Hematopoietic multipotent progenitor cell treated with erythropoietin and hydrocortisone succinate and interleukin-3 and kit ligand, for 17 days (in vitro differentiated cells): ENCODE measurements at regions not wholly inside any gene's neighbourhood (a gene's known extent, or its start where the extent isn't known, plus 50 kb on each side); places are given as distances from the start of the nearest gene placed in this dataset.

Source experiments
- DNase-seq: peaks from one replicate; pipeline ENCODE4 v3.0.0-alpha.2; 2015; ENCODE audit warnings: low spot score

DNA sequence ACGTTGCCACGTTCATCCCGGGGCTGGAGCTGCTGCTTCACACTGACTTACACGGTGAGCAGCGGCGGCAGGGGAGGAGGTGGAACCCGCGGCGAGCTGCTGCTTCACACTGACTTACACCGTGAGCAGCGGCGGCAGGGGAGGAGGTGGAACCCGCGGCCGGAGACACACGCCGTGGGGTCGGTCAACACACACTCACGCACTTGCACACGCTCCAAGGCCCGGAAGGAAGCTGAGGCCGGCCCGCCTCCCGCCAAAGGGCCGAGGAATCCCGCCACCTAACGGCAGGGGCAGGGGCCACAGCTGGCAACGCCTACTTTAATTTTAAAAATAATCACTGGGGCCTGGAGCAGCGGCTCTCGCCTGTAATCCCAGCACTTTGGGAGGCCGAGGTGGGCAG is 94.4 kb upstream of the FOXC1 start:
- no peak for DNase-seq

DNA sequence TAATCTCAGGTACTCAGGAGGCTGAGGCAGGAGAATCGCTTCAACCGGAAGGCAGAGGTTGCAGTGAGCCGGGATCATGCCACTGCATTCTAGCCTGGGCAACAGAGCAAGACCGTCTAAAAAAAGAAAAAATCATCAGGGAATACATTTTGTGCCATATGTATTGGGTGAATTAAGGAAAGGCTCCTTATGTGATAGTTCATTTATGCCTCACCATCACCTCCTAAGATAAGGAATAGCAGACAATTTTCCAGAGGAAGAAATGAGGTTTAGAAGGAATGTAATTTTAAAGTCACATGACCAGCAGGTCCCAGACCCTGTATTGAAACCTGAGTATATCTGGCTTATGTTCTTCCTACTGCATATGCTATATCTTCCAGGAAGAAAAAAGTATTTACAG is 93.9 kb upstream of the FOXC1 start:
- no peak for DNase-seq

DNA sequence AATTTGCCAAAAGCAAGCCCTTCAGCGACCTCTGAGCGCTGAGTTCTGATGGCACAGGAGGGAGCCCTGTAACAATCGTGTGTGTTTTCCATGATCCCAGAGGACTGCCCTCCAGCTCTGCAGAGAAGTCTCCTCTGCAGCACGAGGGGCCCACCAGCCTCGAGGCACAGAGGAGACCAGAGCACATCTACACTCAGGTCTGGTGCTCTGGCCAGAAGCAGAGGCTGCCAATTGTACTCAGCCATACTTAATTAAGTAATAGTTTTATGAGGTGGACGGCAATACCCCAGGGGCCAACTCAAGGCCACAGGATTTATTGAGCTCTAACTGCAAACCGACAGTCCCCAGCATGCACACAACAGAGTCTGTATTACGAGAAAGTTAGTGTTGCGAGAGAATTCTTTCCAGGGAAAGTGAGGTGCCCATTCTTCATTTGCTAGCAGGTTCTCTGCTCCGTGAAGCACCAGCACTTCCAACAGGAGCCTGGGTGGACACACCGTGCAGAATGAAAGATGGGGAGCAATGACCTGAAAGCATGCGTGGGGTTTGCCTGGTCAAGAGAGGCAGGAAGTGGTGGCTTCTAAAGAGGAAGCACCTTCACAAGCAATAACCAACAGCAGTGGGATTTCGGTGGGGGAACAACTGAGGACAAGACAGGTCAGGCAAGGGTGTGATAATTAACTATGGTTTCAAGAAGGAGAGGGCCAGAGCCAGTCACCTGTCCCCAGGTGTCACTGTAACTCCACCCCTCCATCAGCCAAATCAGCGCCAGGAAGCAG is 92.8 kb upstream of the FOXC1 start:
- no peak for DNase-seq

DNA sequence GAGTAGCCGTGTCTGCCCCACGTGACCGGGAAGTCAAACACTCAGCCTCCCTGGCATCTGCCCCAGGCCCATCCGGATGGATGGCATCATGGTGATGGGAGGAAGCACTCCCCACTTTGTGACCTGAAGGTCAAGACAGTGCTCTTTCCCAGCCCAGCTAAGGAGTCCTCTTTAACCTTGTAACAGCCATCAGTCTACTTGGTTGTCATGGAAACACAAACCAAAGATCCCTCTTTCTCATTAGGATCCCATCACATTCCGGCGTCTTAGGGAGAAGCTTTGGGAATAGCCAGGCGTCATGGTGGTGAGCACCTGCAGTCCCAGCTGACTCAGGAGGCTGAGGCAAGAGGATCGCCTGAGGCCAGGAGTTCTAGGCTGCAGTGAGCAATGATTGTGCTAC is 90.9 kb upstream of the FOXC1 start:
- DNase-seq = no peak

DNA sequence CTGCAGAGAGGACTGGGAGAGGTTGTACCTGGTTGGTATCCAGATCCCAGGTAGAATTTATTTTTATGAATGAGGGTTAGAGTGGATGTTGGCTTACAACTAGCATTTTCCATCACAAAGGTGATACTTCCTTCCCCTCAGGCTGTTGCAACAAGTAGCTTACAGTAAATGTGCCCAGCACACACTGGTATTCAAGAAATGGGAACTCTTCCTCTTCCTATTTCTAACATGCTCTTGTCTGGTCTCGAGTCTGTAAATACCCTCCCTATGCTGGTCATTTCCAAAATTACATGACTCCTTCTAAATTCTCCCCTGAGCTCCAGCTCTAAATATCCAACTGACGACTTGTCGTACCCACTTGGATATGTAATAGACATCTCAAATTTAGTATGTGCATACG is 90.1 kb upstream of the FOXC1 start:
- DNase-seq = no peak

DNA sequence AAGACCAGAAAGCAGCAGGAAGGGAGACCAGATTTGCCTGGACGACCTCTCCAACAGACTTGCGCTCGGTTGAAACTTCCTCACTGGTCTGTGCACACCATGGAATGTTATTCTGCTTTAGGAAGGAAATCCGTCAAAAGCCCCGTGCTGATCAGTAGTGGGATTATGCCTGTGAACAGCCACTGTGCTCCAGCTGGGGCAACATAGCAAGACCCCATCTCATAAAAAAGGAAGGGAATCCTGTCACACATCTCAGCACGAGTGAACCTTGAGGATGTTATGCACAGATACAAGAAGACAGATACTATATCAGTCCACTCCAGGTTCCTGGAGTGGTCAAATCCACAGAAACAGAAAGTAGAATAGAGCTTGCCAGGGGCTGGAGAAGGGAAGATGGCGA is 86.9 kb upstream of the FOXC1 start:
- no peak for DNase-seq

DNA sequence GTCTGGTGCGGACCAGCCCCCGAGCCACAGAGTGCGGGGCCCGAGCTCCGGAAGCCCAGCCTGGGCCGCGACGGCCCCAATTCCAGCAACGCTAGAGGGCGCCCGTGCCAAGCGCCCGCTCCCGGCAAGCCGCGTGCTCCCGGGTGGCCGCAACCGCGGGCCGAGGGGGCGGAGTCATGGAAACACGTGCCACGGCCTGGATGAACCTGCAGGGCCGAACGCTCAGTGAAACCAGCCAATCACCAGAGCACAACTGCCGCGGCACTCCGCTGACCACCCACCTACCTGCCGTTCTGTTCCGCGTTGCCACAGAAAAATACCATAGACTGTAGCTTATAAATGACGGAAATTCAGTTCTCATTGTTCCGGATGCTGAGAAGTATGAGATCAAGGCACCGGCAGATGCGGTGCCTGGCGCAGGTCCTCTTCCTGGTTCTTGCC is 85.7 kb upstream of the FOXC1 start:
- DNase-seq = peak; percentile 27

DNA sequence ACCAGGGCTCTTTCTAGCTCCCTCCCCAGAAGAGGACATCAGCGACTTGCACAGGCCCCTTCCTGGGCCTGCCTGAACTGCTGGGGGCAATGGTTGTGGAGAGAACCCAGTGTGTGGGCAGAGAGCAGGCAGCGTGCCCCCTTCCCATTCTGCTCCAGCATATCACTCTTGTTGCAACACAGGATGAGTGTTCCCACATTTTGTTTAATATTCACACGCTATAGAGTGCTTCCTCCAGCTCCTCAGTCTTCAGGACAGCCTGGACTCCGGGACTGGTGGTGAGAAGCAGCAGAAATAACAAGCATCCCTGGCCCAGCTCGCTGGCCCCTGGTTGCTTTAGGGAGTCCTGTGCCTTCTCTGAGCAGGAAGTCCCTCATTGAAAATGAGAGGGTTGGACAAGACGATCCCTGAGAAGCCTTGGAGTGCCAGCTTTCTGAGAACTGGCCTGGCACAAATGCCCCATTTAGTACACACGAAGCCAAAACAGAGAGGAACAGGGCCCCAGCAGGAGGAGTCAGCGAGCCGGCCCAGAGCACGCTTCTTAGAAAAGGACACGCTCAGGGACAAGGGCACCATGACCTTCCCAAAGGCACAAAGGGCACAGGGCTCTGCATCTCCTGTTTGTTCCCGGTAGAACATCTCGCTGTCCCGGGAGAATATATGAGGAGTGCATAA is 84.2 kb upstream of the FOXC1 start:
- no peak for DNase-seq

DNA sequence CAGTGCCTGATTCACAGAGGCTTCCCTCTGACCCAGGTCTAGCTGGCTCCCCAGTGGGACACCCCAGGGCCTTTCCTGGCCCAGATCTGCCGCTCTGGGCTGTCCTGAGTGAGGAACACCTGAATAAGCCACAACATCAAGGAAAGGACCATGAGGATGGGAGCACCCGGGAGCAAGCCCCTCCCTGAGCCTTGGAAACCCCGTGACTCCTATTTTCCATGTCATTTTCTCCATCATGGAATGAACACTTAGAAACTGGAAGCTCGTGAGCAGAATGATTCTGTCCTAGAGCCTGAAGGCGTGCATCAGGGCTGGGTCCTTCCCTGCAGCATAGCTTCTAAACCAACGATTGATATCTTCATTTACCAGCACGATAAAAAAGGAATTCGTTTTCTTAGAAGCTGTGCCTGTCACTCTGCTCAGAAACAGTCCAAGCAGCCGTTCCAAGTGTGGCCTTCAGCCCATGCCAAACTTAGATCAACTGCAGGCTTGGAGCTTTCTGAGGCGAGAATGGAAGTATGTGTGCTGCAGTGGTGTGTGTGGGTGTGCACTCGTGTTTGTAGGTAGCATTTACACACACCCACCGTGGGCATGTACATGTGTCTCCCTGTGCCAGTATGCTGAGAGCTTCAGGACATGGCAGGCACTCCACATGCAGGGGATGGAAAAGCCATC is 83.2 kb upstream of the FOXC1 start:
- no peak for DNase-seq

DNA sequence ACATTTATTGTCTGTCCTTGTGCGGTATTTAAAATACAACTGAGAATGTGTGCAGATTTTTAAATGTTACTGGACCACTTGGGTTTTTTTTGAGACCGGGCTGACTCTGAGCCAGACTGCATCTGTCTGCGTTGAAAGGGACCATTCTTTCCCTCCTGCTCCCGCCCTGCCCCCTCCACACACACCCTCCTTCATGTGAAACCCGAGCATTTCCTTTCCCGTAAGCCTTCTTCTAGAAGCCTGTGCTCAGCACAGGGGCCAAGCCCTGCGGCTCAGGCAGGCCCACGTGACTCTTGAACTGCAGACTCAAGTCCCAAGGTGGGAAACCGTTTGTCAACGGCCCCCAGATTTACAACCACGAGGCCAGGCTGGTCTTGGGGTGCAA is 82.7 kb upstream of the FOXC1 start:
- DNase-seq = no peak

DNA sequence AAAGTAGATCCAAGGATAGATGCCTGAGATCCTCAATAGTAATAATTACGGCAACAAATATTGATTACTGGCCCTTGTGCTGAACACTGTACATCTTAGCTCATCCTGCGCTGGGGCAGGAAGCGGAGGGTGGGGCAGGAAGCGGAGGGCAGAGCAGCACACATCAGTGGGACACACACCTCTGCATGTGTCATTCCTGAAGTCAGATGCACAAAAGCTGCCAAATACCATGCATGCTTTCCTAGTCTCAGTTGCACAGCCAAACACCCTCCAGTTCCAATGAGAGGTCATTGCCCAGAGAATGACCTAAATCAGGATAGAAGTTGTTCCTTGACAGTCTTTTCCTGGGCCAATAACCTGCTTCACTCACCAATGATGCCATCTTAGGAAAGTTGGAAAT is 74.4 kb upstream of the FOXC1 start:
- no peak for DNase-seq

DNA sequence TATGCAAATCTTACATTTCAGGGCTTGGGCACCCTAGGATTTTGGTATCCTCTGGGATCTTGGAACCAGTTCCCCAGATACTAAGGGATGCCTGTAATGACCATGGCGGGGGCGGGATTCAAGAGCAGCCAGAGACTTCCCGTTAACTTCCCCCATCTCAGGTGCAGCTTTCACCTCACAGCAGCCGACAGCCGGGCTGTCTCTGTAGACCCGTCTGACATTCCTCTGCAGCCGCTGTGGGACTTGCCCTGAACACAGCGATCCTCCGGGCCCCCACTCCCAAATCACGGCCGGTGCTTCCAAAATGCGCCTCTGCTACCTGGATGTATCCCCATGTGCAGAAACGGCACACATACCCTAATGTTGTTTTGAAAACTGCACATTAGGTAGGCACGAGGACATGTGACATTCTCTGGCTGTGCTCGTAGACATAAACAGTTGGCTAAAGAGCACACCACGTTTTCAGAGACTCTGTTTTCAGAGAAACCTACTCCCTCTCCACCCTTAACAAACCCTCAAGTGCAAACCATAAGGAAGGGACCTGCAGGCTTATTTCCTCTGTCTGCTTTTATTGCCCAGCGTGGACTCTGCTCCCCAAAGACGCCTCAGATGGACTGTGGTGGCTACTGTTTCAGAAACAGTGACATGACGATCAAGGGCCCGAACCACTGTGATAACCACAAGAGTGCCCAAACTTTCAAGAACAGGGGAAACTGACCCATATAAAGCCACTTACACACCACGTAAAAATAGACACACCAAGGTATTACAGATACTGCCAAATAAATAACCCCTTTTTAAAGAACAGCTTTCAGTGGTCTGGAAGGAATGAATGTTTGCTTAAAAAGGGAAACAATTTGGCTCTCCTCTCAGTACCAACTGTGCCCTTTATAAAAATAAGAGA is 72.9 kb upstream of the FOXC1 start:
- DNase-seq = no peak

DNA sequence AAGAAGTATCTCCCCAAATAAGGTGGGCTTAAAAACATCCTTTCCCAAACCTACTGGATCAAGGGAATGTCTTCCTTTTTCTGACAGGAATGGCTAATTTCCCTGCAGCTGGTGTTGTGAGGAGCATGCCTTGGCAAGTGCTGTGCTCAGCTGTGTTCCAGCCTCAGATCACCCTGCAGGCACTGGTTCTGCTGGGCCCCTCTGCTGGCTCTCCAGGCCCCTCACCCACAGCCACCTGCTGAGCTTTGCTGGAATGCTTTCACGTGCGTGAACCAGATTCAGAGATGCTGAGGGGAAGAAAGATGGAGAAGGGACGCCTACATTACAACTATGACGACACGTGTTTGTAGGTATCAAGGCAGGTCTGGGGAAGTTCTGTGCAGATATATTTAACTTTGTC is 71.3 kb upstream of the FOXC1 start:
- DNase-seq = no peak

DNA sequence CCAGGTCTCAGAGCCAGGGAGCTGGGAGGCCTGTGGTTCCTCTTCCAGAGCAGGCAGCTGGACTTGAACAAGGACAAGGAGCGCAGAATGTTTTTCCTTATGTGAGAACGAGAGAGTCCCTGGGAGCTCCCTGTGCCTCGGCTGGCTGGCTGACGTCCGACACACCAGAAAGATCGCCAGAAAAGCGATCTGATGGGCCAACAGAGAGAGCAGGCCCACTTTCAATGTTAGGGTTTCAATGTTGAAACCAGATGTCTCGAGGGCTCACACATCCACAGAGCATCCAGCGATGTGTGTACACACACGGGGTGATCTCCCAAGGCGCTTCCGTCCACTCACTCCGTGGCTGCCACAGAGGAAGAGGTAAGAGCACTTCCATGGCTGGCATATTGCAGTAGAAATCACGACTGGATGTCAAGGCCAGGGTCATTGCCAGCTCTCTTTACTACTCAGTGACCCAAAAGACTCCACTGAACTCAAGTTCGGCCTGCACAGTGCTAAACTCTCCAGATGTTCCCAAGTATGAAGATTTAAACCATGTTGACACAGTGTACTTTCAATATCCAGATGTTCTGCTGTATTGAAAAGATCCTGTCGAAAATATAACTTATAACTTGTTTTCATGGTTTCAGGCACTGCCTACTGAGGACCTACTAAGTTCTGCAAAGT is 70.8 kb upstream of the FOXC1 start:
- DNase-seq = no peak

DNA sequence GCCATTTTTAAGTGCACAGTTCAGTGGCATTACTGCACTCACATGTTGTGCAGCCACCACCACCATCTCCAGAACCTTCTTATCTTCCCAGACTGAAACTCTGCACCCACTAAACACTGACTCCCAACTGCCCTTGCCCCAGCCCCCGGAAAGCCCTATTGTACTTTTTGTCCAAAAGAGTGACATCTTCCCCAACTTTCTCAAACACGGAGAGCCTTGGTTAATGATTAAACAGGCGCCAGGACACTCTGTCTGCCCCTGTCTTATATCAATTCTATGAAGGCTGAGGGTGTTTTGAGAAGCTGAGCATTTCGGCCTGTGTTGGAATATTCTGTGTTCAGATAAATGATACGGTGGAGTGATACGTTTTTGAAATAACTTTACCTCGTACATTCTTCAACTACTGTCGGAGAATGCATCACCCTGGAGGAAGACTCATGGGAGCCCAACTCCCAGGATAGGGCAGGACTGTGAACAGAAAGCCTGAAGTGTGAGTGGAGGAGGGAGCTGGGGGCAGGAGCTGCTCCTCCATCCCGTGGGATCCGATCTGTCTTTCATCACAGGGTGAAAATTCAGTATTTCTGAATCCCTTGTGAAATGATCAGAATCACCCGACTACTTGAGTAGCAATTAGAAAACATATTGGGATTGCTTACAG is 68.7 kb upstream of the FOXC1 start:
- DNase-seq = no peak

DNA sequence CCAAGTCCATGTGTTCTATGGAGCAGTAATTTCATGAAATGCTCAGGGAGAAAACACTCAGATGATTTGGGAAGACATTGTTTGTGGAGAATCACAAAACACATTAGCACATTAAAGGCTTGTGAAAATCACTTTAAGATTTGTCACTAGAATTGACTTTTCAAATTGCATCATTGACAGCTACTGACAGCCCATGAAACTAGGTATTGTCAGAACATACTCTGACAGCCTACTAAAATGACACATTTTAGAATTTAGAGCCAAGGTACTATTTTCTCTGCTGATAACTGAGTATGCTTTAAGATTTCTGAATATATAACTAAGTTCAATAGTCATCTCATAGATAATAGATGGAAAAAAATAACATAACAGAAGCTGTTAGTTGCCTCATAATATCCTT is 67.4 kb upstream of the FOXC1 start:
- no peak for DNase-seq

DNA sequence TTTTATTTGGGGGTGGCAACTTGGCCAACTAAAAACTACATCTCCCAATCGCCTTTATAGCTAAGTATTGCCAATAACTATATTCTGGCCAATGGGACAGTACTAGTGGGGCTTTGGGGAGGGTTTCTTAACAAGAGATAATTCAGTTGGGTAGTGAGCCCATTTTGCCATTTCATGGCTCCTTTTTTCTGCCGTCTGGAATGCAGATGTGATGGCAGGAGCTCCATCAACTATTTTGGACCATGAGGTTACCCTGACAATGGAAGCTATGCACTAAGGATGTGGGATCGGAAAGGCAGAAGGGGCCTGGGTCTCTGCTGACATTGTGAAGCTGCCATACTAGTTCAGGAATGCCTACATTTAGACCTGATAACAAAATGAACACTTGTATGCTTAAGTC is 67.0 kb upstream of the FOXC1 start:
- DNase-seq = no peak

DNA sequence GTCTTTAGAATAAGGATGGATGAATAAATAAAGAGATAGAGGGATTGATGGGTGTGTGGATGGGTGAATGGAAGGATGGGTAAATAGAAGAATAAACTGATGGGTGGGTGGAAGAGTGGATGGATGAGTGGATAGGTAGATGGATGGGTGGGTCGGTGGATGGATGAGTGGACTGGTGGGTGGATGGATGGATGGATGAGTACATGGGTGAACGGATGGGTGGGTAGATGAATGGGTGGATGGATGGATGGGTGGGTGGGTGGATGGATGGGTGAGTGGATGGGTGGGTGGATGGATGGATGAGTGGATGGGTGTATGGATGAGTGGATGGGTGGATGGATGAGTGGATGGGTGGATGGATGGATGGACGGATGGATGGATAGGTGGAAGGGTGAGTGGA is 65.7 kb upstream of the FOXC1 start:
- no peak for DNase-seq

DNA sequence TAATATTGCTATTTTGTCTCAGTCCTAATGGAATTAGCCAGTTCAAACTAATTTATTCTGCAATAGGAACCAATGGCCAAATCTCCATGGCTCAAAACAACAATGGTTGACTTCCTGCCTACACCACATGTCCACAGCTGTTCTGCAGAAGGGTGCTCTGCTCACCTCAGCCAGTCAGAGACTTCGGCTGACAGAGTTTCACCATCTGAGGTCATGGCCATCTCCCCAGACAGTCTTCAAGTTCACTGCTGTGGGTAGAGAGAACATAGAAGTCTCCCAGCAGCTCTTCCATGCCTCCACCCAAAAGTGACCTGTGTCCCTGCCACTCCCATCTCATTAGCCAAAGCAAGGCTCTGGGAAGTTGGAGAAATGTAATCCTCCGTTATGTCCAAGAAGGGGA is 65.1 kb upstream of the FOXC1 start:
- DNase-seq = no peak

DNA sequence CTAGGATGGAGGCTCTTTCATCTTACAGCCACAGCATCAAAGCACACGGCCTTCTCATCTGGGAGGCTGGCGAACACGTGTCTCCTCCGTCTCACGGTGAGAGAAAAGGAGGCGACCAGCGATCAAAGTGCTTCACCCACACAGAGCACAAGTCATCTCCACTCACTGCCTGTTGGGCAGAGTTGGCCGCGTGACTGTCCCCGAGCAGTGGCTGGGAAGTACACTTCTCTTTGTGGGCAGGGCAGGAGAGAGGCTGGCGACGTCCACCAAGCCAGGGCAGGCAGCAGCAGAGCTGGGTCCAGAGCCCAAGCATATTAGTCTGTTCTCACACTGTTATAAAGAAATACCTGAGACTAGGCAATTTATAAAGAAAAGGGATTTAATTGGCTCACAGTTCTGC is 64.1 kb upstream of the FOXC1 start:
- no peak for DNase-seq

DNA sequence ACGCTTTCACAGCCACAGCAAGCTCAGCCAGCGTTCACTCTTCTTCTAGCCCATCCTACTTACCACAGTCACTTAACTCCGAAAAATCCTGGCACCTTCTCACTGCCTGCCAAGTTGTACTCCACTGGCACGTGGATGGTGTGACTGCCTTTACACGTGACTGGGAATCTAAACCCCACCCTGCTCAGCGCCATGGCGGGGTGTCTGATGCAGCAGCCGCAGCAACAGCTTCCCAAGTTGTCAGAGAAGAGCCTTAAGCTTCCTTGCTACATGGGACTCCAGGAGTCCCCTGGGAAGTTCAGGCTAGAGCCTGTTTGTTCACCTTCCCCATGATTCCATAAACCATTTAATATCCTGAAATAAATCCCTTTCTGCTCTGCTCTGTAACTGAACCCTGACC is 61.9 kb upstream of the FOXC1 start:
- no peak for DNase-seq
